ENCODE measurements at regions not wholly inside any gene's neighbourhood (a gene's known extent, or its start where the extent isn't known, plus 50 kb on each side); places are given as distances from the start of the nearest gene placed in this dataset.
"Not testable (repeated sequence)": the region's sequence is repeated elsewhere in the genome, so short reads cannot be mapped to it uniquely, and the experiment has no call there.

DNA sequence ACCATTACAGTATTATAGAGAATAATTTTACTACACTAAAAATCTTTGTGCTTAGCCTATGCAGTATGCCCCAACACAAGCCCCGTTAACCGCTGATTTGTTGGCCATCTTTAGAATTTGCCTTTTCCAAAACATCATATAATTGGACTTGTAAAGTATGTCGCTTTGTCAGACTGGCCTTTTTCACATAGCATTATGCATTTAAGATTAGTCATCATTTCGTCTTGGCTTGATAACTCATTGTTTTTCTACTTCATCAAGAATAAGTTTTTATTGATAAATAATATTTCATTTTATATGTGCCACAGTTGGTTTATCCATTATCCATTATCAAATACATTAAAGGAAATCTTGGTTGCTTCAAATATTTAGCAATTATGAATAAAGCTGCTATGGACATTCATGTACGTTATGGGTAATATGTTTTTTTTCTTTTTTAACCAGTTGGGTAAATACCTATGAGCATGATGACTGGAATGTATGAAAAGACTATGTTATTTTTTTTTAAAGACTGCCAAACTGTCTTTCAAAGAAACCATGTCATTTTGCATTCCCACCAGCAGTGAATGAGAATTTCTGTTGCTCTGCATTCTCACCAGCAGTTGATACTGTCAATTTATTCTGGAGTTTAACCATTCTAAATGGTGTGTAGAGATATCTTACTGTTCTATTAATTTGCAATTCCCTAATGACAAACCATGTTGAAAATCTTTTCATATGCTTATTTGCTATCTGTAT, 273.1 kb upstream of the KCND2 start:
- H3K36me3 Mint-ChIP-seq (ENCODE audit: insufficient read depth, unreplicated experiment), result no peaks in the 10 kb centered on the region
- CTCF ChIA-PET, result no interaction called here
- Histone ChIP-seq H3K4me3 (ENCODE audit: low read depth, low read length) (no peak overlapping the region), H3K9me3 (no peaks in the 10 kb centered on the region), H3K4me1 (no peaks in the 10 kb centered on the region), H3K36me3 (ENCODE audit: control insufficient read depth, insufficient read depth, low read length) (no peaks in the 10 kb centered on the region), H3K27me3 (replicated peaks; ENCODE audit: control insufficient read depth, insufficient read depth, low read length) (no peaks in the 10 kb centered on the region)
- intact Hi-C loops (cut with micrococcal nuclease; ENCODE audit: unreplicated experiment), result no loop called here
- BruUV-seq (replicated peaks), result no TSS peak
- no peaks in the 10 kb centered on the region for H3K9me3 Mint-ChIP-seq (ENCODE audit: unreplicated experiment)
- no peak overlapping the region for H3K4me3 Mint-ChIP-seq (ENCODE audit: unreplicated experiment)
- no peak for DNase-seq
- POLR2A ChIA-PET, result no interaction called here
- H3K4me1 Mint-ChIP-seq (ENCODE audit: low read depth, unreplicated experiment), result no peaks in the 10 kb centered on the region
- TF ChIP-seq, protein P1, sequence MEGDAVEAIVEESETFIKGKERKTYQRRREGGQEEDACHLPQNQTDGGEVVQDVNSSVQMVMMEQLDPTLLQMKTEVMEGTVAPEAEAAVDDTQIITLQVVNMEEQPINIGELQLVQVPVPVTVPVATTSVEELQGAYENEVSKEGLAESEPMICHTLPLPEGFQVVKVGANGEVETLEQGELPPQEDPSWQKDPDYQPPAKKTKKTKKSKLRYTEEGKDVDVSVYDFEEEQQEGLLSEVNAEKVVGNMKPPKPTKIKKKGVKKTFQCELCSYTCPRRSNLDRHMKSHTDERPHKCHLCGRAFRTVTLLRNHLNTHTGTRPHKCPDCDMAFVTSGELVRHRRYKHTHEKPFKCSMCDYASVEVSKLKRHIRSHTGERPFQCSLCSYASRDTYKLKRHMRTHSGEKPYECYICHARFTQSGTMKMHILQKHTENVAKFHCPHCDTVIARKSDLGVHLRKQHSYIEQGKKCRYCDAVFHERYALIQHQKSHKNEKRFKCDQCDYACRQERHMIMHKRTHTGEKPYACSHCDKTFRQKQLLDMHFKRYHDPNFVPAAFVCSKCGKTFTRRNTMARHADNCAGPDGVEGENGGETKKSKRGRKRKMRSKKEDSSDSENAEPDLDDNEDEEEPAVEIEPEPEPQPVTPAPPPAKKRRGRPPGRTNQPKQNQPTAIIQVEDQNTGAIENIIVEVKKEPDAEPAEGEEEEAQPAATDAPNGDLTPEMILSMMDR (IDR thresholded peaks at IDR 0.05; ENCODE audit: insufficient read depth in 1 of 2, low read depth in 1 of 2, low read length in 1 of 2, severe bottlenecking in 1 of 2, unreplicated experiment in 1 of 2), result no peak
- no peaks in the 10 kb centered on the region for H3K27me3 Mint-ChIP-seq (ENCODE audit: insufficient read depth, unreplicated experiment)
- no peak overlapping the region for H3K27ac Mint-ChIP-seq (ENCODE audit: unreplicated experiment)

DNA sequence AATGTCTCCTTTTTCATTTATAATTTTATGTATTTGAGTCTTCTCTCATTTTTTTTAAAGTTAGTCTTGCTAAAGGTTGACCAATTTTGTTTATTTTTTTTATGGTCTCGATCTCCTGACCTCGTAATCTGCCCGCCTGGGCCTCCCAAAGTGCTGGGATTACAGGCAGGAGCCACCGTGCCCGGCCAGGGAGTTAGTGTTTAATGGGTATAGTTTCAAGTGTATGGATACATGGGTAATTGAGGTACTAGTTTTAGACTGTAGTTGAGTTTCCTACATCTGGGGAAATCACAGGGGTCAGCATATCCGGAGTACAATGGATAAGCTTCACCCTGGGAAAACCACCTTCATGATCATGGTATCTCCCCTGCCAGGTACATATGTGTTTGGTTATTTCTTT, 267.3 kb upstream of the KCND2 start:
- H3K4me1 Mint-ChIP-seq (ENCODE audit: low read depth, unreplicated experiment), result no peaks in the 10 kb centered on the region
- TF ChIP-seq, protein P1 (IDR thresholded peaks at IDR 0.05; ENCODE audit: insufficient read depth in 1 of 2, low read depth in 1 of 2, low read length in 1 of 2, severe bottlenecking in 1 of 2, unreplicated experiment in 1 of 2), result no peak
- H3K27me3 ChIP-seq (replicated peaks; ENCODE audit: control insufficient read depth, insufficient read depth, low read length), result no peaks in the 10 kb centered on the region
- no peaks in the 10 kb centered on the region for H3K36me3 ChIP-seq (ENCODE audit: control insufficient read depth, insufficient read depth, low read length)
- no peak for DNase-seq
- H3K36me3 Mint-ChIP-seq (ENCODE audit: insufficient read depth, unreplicated experiment), result no peaks in the 10 kb centered on the region
- H3K27me3 Mint-ChIP-seq (ENCODE audit: insufficient read depth, unreplicated experiment), result no peaks in the 10 kb centered on the region
- H3K9me3 Mint-ChIP-seq (ENCODE audit: unreplicated experiment), result no peaks in the 10 kb centered on the region
- H3K4me3 ChIP-seq (ENCODE audit: low read depth, low read length), result no peak overlapping the region
- intact Hi-C loops (cut with micrococcal nuclease; ENCODE audit: unreplicated experiment), result no loop called here
- H3K27ac Mint-ChIP-seq (ENCODE audit: unreplicated experiment), result no peak overlapping the region
- H3K4me3 Mint-ChIP-seq (ENCODE audit: unreplicated experiment), result no peak overlapping the region
- POLR2A ChIA-PET, result no interaction called here
- CTCF ChIA-PET, result no interaction called here
- BruUV-seq (replicated peaks), result no TSS peak
- no peaks in the 10 kb centered on the region for H3K9me3 ChIP-seq
- H3K4me1 ChIP-seq, result no peaks in the 10 kb centered on the region

DNA sequence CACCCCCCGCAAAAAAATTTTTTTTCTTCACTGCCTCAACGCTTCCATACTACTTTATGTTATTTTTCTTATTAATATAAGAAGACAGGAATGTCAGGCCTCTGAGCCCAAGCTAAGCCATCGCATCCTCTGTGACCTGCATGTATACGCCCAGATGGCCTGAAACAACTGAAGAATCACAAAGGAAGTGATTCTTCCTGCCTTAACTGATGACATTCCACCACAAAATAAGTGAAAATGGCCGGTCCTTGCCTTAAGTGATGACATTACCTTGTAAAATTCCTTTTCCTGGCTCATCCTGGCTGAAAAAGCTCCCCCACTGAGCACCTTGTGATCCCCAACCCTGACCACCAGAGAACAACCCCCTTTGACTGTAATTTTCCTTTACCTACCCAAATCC, 258.7 kb upstream of the KCND2 start:
- H3K4me1 ChIP-seq; H3K9me3 Mint-ChIP-seq (ENCODE audit: unreplicated experiment); H3K27ac Mint-ChIP-seq (ENCODE audit: unreplicated experiment); DNase-seq; H3K27me3 ChIP-seq (replicated peaks; ENCODE audit: control insufficient read depth, insufficient read depth, low read length); H3K36me3 Mint-ChIP-seq (ENCODE audit: insufficient read depth, unreplicated experiment); H3K27me3 Mint-ChIP-seq (ENCODE audit: insufficient read depth, unreplicated experiment); intact Hi-C loops (cut with micrococcal nuclease; ENCODE audit: unreplicated experiment); POLR2A ChIA-PET; CTCF ChIA-PET; H3K36me3 ChIP-seq (ENCODE audit: control insufficient read depth, insufficient read depth, low read length); H3K4me3 ChIP-seq (ENCODE audit: low read depth, low read length); H3K4me1 Mint-ChIP-seq (ENCODE audit: low read depth, unreplicated experiment); BruUV-seq (replicated peaks); H3K9me3 ChIP-seq; H3K4me3 Mint-ChIP-seq (ENCODE audit: unreplicated experiment): not testable (repeated sequence)

All from Caco-2 (cell line).